Tibial artery (tissue), 4 donors: ENCODE measurements at regions not wholly inside any gene's neighbourhood (a gene's known extent, or its start where the extent isn't known, plus 50 kb on each side); places are given as distances from the start of the nearest gene placed in this dataset.

Experiments used
- DNase-seq, 2 donors: peaks; one replicate each; pipeline ENCODE4 v3.0.0-alpha.2; 2019
- H3K27ac ChIP-seq, 2 donors: fragments of 200-600 bp; sonication (generic) in 1 of 2; 1 replicate in 1 of 2; 2 replicates in 1 of 2; pipeline ENCODE4 v1.5.1; 2018 to 2019; ENCODE audit warnings: mild to moderate bottlenecking in 1 of 2
- H3K27me3 ChIP-seq, 2 donors: fragments of 200-600 bp; sonication (generic) in 1 of 2; one replicate each; pipeline versions ENCODE4 v1.5.1 to v1.6.0; 2016 to 2019
- H3K36me3 ChIP-seq, 3 donors: fragments of 200-600 bp; sonication (generic) in 2 of 3; one replicate each; pipeline ENCODE4 v1.5.1; 2016 to 2019; ENCODE audit warnings: mild to moderate bottlenecking in 2 of 3
- H3K4me1 ChIP-seq, 4 donors: fragments of 200-600 bp; sonication (generic) in 2 of 4; 1 replicate in 3 of 4; 2 replicates in 1 of 4; pipeline ENCODE4 v1.5.1; 2016 to 2019
- H3K4me3 ChIP-seq, 2 donors: fragments of 200-600 bp; sonication (generic) in 1 of 2; 1 replicate in 1 of 2; 2 replicates in 1 of 2; pipeline ENCODE4 v1.5.1; 2018 to 2019; ENCODE audit warnings: mild to moderate bottlenecking in 2 of 2
- H3K9me3 ChIP-seq, 3 donors: fragments of 200-600 bp; sonication (generic) in 1 of 3; one replicate each; pipeline ENCODE4 v1.5.1; 2016 to 2019
- CTCF ChIP-seq, 2 experiments: fragments of 200-600 bp in 1 of 2; fragments of 450-650 bp in 1 of 2; IDR thresholded peaks; one replicate each; pipeline ENCODE4 v1.5.1; 2017 to 2019; ENCODE audit warnings: antibody characterized with exemption in 2 of 2, mild to moderate bottlenecking in 1 of 2, moderate library complexity in 1 of 2
- intact Hi-C: fragments of 100-400 bp; cut with DNase I; formaldehyde crosslinking; loops from one replicate; pipeline ENCODE4 v1.15.0; 2023; ENCODE audit warnings: low total_unique reads

- no peak for TF ChIP-seq CTCF (IDR thresholded peaks at IDR 0.05)
- Histone ChIP-seq H3K36me3 (no peaks in the 10 kb centered on the region), H3K9me3 (no peaks in the 10 kb centered on the region), H3K27ac (no peak overlapping the region), H3K4me1 (peaks cover 0 to 6% (median 2%) of the 10 kb centered on the region in 4 donors), H3K27me3 (peaks cover 0 to 78% of the 10 kb centered on the region in 2 donors), H3K4me3 (no peak overlapping the region)
- intact Hi-C loops, result no loop called here
- DNase-seq, result no peak
Measured at GRCh38 chr6:28810659-28811053, 113.1 kb downstream of the TRIM27 start.

- peaks cover 0 to 6% (median 2%) of the 10 kb centered on the region in 4 donors for H3K4me1 ChIP-seq
- no peak for DNase-seq
- intact Hi-C loops, result no loop called here
- H3K4me3 ChIP-seq, result no peak overlapping the region
- H3K9me3 ChIP-seq, result no peaks in the 10 kb centered on the region
- no peak overlapping the region for H3K27ac ChIP-seq
- H3K36me3 ChIP-seq, result no peaks in the 10 kb centered on the region
- TF ChIP-seq CTCF (IDR thresholded peaks at IDR 0.05), result no peak
- peaks cover 0 to 86% of the 10 kb centered on the region in 2 donors for H3K27me3 ChIP-seq
Measured at GRCh38 chr6:28811873-28812272, 111.9 kb downstream of the TRIM27 start.

GRCh38 chr6:28812778-28813569 is 110.8 kb downstream of the TRIM27 start:
- Histone ChIP-seq H3K36me3 (no peaks in the 10 kb centered on the region), H3K27me3 (peaks cover 0 to 91% of the 10 kb centered on the region in 2 donors), H3K4me3 (no peak overlapping the region), H3K27ac (no peak overlapping the region), H3K9me3 (no peaks in the 10 kb centered on the region), H3K4me1 (peaks cover 0 to 6% (median 2%) of the 10 kb centered on the region in 4 donors)
- no peak for TF ChIP-seq CTCF (IDR thresholded peaks at IDR 0.05)
- no peak for DNase-seq
- intact Hi-C loops, result no loop called here

- intact Hi-C loops, result no loop called here
- Histone ChIP-seq H3K9me3 (no peaks in the 10 kb centered on the region), H3K27ac (no peak overlapping the region), H3K4me1 (peaks cover 0 to 6% (median 2%) of the 10 kb centered on the region in 4 donors), H3K4me3 (no peak overlapping the region), H3K36me3 (no peaks in the 10 kb centered on the region), H3K27me3 (peaks cover 0 to 88% of the 10 kb centered on the region in 2 donors)
- no peak for TF ChIP-seq CTCF (IDR thresholded peaks at IDR 0.05)
- DNase-seq, result no peak
Measured at GRCh38 chr6:28814032-28814976, 109.5 kb downstream of the TRIM27 start.

GRCh38 chr6:28816339-28816908 is 107.4 kb downstream of the TRIM27 start:
- Histone ChIP-seq H3K9me3 (no peaks in the 10 kb centered on the region), H3K27ac (no peak overlapping the region), H3K36me3 (no peaks in the 10 kb centered on the region), H3K4me1 (peaks cover 0 to 6% (median 2%) of the 10 kb centered on the region in 4 donors), H3K4me3 (no peak overlapping the region), H3K27me3 (peaks cover 0 to 86% of the 10 kb centered on the region in 2 donors)
- intact Hi-C loops, result no loop called here
- DNase-seq, result no peak
- TF ChIP-seq CTCF (IDR thresholded peaks at IDR 0.05), result no peak
